ENCODE measurements at regions not wholly inside any gene's neighbourhood (a gene's known extent, or its start where the extent isn't known, plus 50 kb on each side); places are given as distances from the start of the nearest gene placed in this dataset.
"Not testable (repeated sequence)": the region's sequence is repeated elsewhere in the genome, so short reads cannot be mapped to it uniquely, and the experiment has no call there.

GRCh38 chr19:31018936-31019335 is 330.3 kb downstream of the TSHZ3 start:
- no peak for DNase-seq

GRCh38 chr19:31015778-31016177 is 333.5 kb downstream of the TSHZ3 start:
- no peak for DNase-seq

GRCh38 chr19:31014668-31015067 is 334.6 kb downstream of the TSHZ3 start:
- DNase-seq = no peak

GRCh38 chr19:31013384-31014020 is 335.7 kb downstream of the TSHZ3 start:
- no peak for DNase-seq

- DNase-seq = no peak
Observed at GRCh38 chr19:31002518-31003244, 346.6 kb downstream of the TSHZ3 start.

- no peak for DNase-seq
Observed at GRCh38 chr19:31001991-31002390, 347.2 kb downstream of the TSHZ3 start.

- DNase-seq = no peak
Observed at GRCh38 chr19:31000913-31001312, 348.3 kb downstream of the TSHZ3 start.

- no peak for DNase-seq
Observed at GRCh38 chr19:30999726-31000125, 349.5 kb downstream of the TSHZ3 start.

- DNase-seq = no peak
Observed at GRCh38 chr19:30997222-30997621, 352.0 kb downstream of the TSHZ3 start.

- DNase-seq = no peak
Observed at GRCh38 chr19:30978639-30979038, 370.6 kb downstream of the TSHZ3 start.

GRCh38 chr19:30969591-30969990 is 379.6 kb downstream of the TSHZ3 start:
- no peak for DNase-seq

GRCh38 chr19:30968841-30969399 is 380.3 kb downstream of the TSHZ3 start:
- no peak for DNase-seq

- no peak for DNase-seq
Observed at GRCh38 chr19:30968210-30968609, 381.0 kb downstream of the TSHZ3 start.

- DNase-seq = no peak
Observed at GRCh38 chr19:30966486-30966885, 382.8 kb downstream of the TSHZ3 start.

GRCh38 chr19:30959011-30959410 is 390.2 kb downstream of the TSHZ3 start:
- no peak for DNase-seq

GRCh38 chr19:30955112-30956104 is 393.8 kb downstream of the TSHZ3 start:
- DNase-seq = no peak

- DNase-seq = not testable (repeated sequence)
Observed at GRCh38 chr19:30944276-30944932, 404.8 kb downstream of the TSHZ3 start.

- DNase-seq = no peak
Observed at GRCh38 chr19:30943101-30943843, 406.0 kb downstream of the TSHZ3 start.

- DNase-seq = no peak
Observed at GRCh38 chr19:30942636-30943035, 406.6 kb downstream of the TSHZ3 start.

GRCh38 chr19:30941591-30941990 is 407.6 kb downstream of the TSHZ3 start:
- DNase-seq = no peak

GRCh38 chr19:30936276-30936675 is 413.0 kb downstream of the TSHZ3 start:
- no peak for DNase-seq

GRCh38 chr19:30935146-30935545 is 414.1 kb downstream of the TSHZ3 start:
- DNase-seq = no peak
